HG02938 (cell line): ENCODE measurements at regions not wholly inside any gene's neighbourhood (a gene's known extent, or its start where the extent isn't known, plus 50 kb on each side); places are given as distances from the start of the nearest gene placed in this dataset.
"Not testable (repeated sequence)": the region's sequence is repeated elsewhere in the genome, so short reads cannot be mapped to it uniquely, and the experiment has no call there.

Experiments used
- ATAC-seq: cut with Tn5 transposase; IDR thresholded peaks from one replicate; pipeline ENCODE4 v1.9.1; 2021; ENCODE audit warnings: mild to moderate bottlenecking, moderate library complexity; ENCODE audit not compliant: unreplicated experiment

GRCh38 chr5:93682471-93683404 lies 58.7 kb downstream of the POU5F2 start:
- not testable (repeated sequence) for ATAC-seq

- no peak for ATAC-seq
Measured at GRCh38 chr5:93681432-93681831, 60.0 kb downstream of the POU5F2 start.

DNA sequence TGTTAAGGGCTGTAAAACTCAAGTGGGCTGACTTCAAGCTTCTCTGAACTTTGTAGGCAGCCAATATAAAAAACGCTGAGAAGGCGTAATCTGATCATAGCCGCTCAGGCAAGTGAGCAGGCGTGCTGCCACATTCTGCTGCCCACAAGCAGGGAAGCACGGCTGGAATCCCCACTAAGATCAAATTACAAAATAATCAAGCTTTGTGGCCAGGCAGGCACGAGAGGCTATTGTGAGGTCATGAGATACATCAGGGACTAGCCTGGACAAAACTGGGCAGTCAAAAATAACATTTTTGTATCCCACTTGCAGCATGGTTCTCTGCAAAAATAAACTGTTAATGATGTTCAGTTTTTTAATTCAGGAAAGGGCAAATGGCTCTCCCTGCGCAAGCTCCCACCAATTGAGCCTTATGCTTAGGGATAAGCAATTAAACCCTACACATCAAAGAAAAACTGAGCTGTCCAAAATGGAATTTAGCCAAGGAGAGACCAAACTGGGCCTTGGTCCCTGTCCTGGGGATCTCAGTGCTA lies 64.0 kb downstream of the POU5F2 start:
- no peak for ATAC-seq

DNA sequence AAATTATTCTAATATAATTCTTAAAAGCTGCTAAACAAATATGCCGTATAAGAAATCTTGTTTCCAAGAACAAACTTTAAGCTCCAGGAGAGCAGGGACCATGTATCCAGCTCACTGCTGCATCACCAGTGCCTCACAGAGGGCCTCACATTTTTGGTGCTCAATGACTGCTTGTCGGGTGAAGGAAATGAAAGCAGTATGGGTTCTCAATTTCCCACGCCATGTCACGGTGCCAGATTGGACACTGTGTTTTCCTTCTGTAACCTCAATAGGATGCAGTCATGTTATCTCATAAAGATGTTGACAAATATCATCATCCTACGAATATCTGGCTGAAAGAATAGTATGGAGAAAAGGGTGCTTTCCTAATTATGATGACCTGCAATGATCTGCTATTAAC lies 64.7 kb downstream of the POU5F2 start:
- no peak for ATAC-seq

GRCh38 chr5:93675460-93676450 lies 65.6 kb downstream of the POU5F2 start:
- peak; percentile 52 for ATAC-seq

DNA sequence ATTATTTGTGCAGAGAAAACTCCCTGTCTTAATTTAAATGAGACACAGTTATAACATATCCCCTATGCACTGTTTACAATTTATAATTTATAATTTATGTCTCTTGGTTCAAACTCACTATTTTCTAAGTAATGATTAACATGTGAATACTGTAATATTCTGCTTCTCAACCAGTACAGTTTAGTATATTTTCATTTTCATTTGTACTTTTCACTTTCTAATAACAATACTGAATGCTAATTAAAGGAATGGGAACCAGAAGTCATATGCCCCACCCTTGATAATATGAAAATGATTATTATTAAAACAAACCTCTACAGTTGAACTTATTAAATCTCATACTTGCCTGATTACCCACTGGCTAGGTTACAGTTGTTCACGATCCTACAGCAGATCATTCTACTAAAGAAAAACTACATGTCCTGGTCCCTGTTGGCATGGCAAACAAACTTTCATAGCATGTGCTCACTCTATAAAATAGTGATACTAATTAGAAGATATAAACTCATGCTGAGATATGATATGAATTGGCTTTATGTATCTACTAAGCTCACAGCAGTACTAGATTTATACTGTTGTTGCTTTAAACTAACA lies 66.4 kb downstream of the POU5F2 start:
- peak; percentile 74 for ATAC-seq

GRCh38 chr5:93674138-93674537 lies 67.3 kb downstream of the POU5F2 start:
- no peak for ATAC-seq

- no peak for ATAC-seq
Measured at GRCh38 chr5:93673316-93673954, 68.0 kb downstream of the POU5F2 start.

DNA sequence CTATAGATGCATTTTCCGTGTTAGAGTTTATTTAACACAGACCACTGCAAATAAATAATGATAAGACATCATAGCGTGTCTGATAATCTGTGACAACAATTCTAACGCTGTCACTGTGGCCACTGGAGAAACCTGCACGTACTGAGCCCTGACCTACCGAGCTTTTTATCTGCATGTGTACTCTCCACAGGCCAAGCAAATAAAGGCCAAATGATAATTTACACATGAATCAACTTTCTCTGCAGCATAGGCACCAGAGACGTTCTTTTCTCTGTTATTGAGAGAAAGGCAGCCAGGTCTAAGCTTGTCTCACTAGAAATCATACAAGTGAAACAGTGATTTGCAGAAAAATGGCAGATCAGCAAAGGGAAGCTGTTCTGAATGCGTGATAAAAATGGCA lies 75.8 kb downstream of the POU5F2 start:
- ATAC-seq, result no peak

DNA sequence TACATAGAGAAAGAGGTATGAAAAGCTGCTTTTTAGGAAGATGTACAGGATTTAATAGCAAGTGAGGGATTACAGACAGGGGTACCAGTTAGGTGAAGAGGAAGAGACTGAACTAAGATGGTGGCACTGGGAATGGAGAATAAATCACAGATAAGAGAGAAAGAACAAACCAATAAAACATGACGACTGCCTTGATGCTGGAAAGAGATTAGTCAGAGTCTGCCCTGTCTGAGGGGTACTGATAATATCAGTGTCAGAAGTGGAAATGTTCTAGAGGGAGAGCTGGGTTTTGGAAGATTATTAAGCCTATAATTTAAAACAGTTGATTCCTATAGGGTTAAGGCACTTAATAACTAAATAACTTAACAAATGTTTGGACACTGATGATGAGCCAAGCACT lies 77.7 kb downstream of the NR2F1 start:
- no peak for ATAC-seq

- ATAC-seq, result no peak
Measured at GRCh38 chr5:93658044-93658443, 75.0 kb downstream of the NR2F1 start.

- no peak for ATAC-seq
Measured at GRCh38 chr5:93654676-93655075, 71.7 kb downstream of the NR2F1 start.

GRCh38 chr5:93653716-93654115 lies 70.7 kb downstream of the NR2F1 start:
- ATAC-seq, result no peak

- no peak for ATAC-seq
Measured at GRCh38 chr5:93649234-93649900, 66.3 kb downstream of the NR2F1 start.

DNA sequence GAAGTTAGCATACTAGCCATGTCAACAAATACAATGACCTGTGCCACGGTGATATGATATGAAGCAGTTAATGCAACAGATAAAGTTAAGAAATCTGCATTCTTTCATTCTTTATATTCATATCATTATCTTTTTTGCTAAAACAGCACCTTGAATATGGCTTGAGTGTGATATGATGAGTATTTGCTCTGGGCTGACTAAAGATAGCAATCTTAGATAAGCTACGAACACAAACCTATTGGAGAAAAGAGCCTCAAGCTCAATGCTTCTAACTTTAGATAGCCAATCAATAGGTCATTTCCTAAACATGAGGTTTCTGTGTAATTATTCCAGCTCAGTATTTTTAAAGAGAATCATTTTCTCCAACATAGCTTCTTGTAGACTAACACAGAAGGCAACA lies 61.7 kb downstream of the NR2F1 start:
- no peak for ATAC-seq
